ENCODE measurements at regions not wholly inside any gene's neighbourhood (a gene's known extent, or its start where the extent isn't known, plus 50 kb on each side); places are given as distances from the start of the nearest gene placed in this dataset.
"Not testable (repeated sequence)": the region's sequence is repeated elsewhere in the genome, so short reads cannot be mapped to it uniquely, and the experiment has no call there.

DNA sequence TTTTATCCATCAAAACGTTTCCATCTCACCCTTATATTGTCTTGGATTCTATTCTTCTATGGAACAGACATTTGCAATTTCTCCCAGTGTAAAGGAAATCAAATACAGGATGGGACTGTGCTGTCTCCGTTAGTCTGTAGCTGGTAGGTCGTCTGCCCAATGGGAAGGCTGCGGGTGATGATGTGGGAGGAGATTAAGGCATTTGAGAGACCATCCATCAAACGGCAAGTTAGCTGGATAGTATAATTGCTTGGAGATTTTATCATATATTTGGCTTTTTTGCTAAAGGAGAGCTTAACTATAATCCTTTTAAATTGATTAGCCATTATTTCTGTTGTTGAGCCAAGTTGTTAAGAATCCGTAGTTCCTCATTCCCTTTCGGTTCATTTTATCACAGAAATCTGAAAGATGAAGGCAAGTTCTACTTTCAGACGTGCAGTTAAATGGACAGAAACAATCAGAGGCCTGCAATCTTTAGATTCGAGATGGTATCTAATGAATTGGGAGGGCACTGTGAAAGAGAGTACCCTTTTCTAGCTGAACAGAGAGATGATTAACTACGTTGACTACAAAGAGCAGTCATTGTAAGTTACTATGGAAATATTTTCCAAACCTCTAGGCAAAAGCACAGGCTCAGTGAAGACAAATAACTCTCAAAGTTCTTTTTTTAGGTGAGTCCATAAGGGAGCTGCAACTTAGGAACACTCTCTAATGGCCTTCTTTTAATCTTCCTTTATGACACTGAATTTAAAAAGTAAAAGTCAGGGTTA lies 253.3 kb upstream of the KIAA1217 start:
- H3K4me3 Mint-ChIP-seq, result no peak overlapping the region
- no peak overlapping the region for H3K27ac Mint-ChIP-seq
- H3K9me3 Mint-ChIP-seq, result peaks cover 4% of the 10 kb centered on the region
- ChIA-PET CTCF (no interaction called here), POLR2A (no interaction called here)
- no peaks in the 10 kb centered on the region for H3K4me1 Mint-ChIP-seq
- H3K27me3 Mint-ChIP-seq, result no peaks in the 10 kb centered on the region
- H3K36me3 Mint-ChIP-seq (ENCODE audit: low read depth), result no peaks in the 10 kb centered on the region
- DNase-seq, result no peak

DNA sequence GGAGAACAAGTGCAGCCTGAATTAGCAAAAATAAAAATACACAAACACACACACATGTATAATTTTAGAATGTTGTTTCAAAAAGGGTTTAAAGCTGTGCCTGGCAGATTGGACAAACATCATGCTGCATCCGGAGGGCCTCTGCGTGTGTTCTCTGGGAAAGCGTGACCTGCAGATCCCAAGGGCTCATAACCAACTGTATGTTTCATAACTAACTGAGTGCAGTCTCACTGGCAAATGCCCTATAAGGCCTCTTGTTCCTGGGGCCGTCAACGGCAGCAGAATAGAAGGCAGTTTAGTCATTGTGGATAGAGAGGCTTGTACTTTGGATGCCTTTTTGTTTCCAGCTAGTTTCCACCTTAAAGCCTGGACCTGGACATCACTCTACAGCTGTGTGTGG lies 243.8 kb upstream of the KIAA1217 start:
- H3K36me3 Mint-ChIP-seq (ENCODE audit: low read depth), result no peaks in the 10 kb centered on the region
- H3K4me3 Mint-ChIP-seq, result no peak overlapping the region
- no peaks in the 10 kb centered on the region for H3K4me1 Mint-ChIP-seq
- POLR2A ChIA-PET, result no interaction called here
- H3K9me3 Mint-ChIP-seq, result peaks cover 3% of the 10 kb centered on the region
- CTCF ChIA-PET, result no interaction called here
- no peaks in the 10 kb centered on the region for H3K27me3 Mint-ChIP-seq
- H3K27ac Mint-ChIP-seq, result no peak overlapping the region
- no peak for DNase-seq

DNA sequence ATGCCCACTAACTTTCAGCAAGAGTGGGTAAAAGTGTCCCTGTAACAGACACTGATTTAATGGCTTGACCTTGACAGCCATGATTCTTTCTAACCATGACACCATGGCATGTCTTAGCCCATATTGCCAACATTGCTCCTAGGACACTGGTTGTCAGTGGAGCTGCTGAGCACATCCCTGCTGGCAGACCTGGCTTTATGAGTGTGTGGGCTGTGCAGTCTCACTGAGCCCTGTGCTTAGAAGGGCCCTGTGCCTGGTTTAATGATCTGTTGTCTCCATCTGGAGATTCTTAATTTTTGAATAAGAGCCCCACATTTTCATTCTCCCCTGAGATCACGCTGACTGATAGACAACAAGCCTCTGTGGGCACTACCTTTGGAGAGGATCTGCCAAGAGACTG lies 243.1 kb upstream of the KIAA1217 start:
- DNase-seq, result no peak
- Mint-ChIP-seq H3K4me1 (no peaks in the 10 kb centered on the region), H3K27me3 (no peaks in the 10 kb centered on the region), H3K4me3 (no peak overlapping the region), H3K9me3 (peaks cover 3% of the 10 kb centered on the region), H3K27ac (no peak overlapping the region), H3K36me3 (ENCODE audit: low read depth) (no peaks in the 10 kb centered on the region)
- POLR2A ChIA-PET, result no interaction called here
- CTCF ChIA-PET, result no interaction called here

DNA sequence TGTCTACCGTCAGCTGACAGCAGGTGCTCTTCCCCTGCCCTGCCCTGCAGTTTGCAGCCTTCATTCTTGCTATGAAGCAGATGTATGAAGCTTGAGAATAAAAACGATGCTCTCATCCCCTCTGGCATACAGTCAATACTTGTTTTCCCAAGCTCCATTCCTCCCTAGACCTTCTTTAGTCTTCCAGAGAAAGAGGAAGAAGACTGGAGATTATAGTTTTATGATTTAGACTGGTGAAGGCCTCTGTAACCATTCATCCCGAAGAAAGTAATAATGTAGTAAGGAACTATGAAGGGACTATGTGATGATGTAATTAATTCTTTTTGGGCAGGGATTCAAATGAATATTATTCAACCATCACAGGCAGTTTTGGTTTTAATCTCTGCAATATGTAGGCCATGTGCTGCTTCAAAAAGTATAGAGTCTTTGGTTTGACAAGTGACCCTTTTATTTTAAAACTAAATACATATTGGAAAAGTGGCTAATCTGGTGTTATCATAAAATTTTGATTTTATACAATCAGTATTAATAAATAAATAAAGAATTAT lies 242.4 kb upstream of the KIAA1217 start:
- Mint-ChIP-seq H3K27ac (no peak overlapping the region), H3K36me3 (ENCODE audit: low read depth) (no peaks in the 10 kb centered on the region), H3K4me1 (no peaks in the 10 kb centered on the region), H3K9me3 (peaks cover 3% of the 10 kb centered on the region), H3K27me3 (no peaks in the 10 kb centered on the region), H3K4me3 (no peak overlapping the region)
- CTCF ChIA-PET, result no interaction called here
- POLR2A ChIA-PET, result no interaction called here
- no peak for DNase-seq

DNA sequence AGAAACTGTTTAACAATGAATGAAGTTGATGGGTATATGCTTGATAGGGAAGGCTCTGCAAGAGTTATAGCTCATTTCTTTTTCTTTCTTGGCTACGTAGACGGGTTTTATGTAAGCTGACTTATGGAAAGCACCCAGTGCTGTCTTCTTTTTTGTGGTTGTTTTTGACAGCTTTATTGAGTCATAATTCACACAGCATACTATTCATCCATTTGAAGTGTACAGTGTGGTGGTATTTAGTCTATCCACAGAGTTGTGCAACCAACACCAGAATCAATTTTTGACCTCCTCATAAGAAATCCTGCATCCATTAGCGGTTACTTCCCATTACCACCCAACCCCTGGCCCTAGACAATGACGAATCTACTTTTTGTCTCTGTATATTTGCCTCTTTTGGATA lies 240.6 kb upstream of the KIAA1217 start:
- H3K36me3 Mint-ChIP-seq (ENCODE audit: low read depth), result no peaks in the 10 kb centered on the region
- H3K27me3 Mint-ChIP-seq, result no peaks in the 10 kb centered on the region
- no peaks in the 10 kb centered on the region for H3K4me1 Mint-ChIP-seq
- ChIA-PET POLR2A (no interaction called here), CTCF (no interaction called here)
- no peak overlapping the region for H3K4me3 Mint-ChIP-seq
- no peak overlapping the region for H3K27ac Mint-ChIP-seq
- H3K9me3 Mint-ChIP-seq, result peaks cover 5% of the 10 kb centered on the region
- no peak for DNase-seq

DNA sequence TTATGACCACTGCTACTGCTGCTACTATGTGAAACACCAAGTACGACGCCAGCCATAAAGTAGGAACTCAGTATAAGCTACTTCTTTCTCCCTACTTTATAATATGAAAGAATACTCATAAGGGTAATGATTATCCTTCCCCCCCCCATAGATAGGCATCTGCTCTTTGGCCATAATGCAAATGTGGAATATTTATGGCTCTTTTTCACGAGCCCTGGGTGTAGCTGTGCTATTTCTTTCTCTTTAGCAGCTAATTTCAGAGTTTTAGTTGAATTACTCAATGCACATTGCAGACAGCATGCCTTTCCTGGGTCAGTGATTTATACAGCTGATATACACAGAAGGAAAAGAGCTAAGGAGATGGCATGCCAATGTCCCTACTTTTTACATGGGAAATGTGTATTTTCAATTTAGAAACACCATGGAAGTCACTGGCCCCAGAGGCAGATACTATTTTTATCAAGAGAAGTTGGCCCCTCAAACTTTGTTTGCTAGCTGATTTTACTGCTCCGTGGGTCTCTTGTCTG lies 234.1 kb upstream of the KIAA1217 start:
- Mint-ChIP-seq H3K36me3 (ENCODE audit: low read depth) (no peaks in the 10 kb centered on the region), H3K27me3 (no peaks in the 10 kb centered on the region), H3K27ac (no peak overlapping the region), H3K4me1 (no peaks in the 10 kb centered on the region), H3K4me3 (no peak overlapping the region), H3K9me3 (peaks cover 2% of the 10 kb centered on the region)
- CTCF ChIA-PET, result interaction anchor here (1.2 kb wide), 1 partner anchor 20 kb away, joined by 3 read pairs; no protein-coding TSS in a partner anchor
- no peak for DNase-seq
- POLR2A ChIA-PET, result no interaction called here

DNA sequence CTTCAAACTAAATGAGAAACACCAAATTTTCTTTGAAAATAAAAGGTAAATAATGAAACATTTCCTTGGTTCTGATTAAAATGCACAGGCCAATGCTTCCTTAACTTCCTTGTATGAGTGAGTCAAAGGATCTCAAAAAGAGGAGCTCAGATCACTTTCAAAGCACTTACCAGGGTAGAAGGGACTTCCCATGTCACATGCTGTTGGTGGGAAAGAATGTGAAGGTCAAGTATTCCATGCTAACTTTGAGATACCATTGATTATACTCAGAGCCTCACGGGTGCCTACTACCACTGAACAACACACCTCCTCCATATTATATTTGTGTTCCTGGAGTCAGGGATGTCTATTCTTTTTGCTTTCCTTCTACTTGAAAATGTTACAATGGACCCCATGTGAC lies 233.5 kb upstream of the KIAA1217 start:
- Mint-ChIP-seq H3K36me3 (ENCODE audit: low read depth) (no peaks in the 10 kb centered on the region), H3K4me1 (no peaks in the 10 kb centered on the region), H3K4me3 (no peak overlapping the region), H3K27me3 (no peaks in the 10 kb centered on the region), H3K9me3 (peaks cover 2% of the 10 kb centered on the region), H3K27ac (no peak overlapping the region)
- POLR2A ChIA-PET, result no interaction called here
- CTCF ChIA-PET, result interaction anchor here (1.2 kb wide), 1 partner anchor 20 kb away, joined by 3 read pairs; no protein-coding TSS in a partner anchor
- DNase-seq, result no peak

DNA sequence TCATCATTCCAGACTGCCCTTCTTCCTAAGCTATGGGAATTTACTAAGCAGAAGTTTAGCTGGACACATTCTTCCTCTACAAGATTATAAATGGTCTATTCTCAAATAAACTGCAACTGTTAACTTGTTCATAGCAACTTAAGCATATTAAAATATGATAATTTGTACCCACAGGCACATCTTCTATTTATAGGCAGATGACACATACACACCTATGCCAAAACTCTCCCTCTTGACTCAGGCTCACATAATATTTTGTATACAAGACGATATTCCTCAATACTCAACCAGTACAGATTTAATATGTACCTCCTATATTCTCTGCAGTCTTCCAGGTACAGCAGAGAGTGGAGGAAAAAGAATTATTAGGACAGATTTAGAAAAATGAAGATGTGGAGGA lies 232.7 kb upstream of the KIAA1217 start:
- Mint-ChIP-seq H3K4me3 (no peak overlapping the region), H3K27ac (no peak overlapping the region), H3K9me3 (peaks cover 3% of the 10 kb centered on the region), H3K36me3 (ENCODE audit: low read depth) (no peaks in the 10 kb centered on the region), H3K27me3 (no peaks in the 10 kb centered on the region), H3K4me1 (no peaks in the 10 kb centered on the region)
- ChIA-PET POLR2A (no interaction called here), CTCF (no interaction called here)
- no peak for DNase-seq

DNA sequence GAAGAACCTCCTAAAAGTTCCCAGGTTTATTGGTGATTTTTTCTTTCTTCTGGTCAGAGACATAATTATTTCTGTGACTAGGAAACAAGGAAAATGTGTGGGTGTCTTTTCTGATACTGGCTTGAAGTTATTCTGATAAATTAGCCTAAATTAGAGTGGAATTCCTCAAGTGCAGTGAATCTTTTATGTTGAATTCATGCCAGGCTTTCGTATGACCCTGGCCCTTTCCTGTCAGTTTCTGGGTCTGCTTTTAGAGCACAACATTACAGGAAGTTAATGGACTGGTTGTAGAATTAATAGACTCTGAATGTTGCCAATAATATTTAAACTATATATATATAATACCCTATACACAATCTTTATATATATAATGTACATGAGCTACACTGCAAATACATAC lies 230.6 kb upstream of the KIAA1217 start:
- Mint-ChIP-seq H3K36me3 (ENCODE audit: low read depth) (no peaks in the 10 kb centered on the region), H3K4me3 (no peak overlapping the region), H3K27ac (no peak overlapping the region), H3K9me3 (peaks cover 2% of the 10 kb centered on the region), H3K27me3 (no peaks in the 10 kb centered on the region), H3K4me1 (no peaks in the 10 kb centered on the region)
- ChIA-PET POLR2A (no interaction called here), CTCF (interaction anchor here (1.8 kb wide), 1 partner anchor 16 kb away, joined by 4 read pairs; no protein-coding TSS in a partner anchor)
- DNase-seq, result no peak

DNA sequence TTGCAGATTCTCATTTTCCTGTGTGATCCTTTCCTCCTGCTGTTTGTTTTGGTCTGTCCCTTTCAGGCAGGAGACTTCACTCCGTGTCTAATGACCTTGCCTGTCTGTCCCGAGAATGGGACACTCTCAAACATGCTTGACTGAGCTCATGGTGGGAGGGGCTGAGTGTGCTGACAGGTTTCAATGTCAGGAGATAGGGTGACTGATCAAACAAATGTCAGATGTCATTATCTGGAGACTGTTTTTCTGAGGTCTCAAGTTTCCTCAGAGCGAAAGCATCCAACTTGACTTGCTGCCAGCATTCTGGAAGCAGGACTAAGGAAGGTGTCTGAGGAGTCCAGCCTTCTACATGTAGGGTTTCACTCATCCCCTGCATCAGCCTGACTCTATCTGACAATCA lies 228.8 kb upstream of the KIAA1217 start:
- no peaks in the 10 kb centered on the region for H3K36me3 Mint-ChIP-seq (ENCODE audit: low read depth)
- DNase-seq, result no peak
- no peaks in the 10 kb centered on the region for H3K4me1 Mint-ChIP-seq
- no peak overlapping the region for H3K4me3 Mint-ChIP-seq
- H3K27me3 Mint-ChIP-seq, result no peaks in the 10 kb centered on the region
- peaks cover 2% of the 10 kb centered on the region for H3K9me3 Mint-ChIP-seq
- POLR2A ChIA-PET, result no interaction called here
- no peak overlapping the region for H3K27ac Mint-ChIP-seq
- CTCF ChIA-PET, result no interaction called here

DNA sequence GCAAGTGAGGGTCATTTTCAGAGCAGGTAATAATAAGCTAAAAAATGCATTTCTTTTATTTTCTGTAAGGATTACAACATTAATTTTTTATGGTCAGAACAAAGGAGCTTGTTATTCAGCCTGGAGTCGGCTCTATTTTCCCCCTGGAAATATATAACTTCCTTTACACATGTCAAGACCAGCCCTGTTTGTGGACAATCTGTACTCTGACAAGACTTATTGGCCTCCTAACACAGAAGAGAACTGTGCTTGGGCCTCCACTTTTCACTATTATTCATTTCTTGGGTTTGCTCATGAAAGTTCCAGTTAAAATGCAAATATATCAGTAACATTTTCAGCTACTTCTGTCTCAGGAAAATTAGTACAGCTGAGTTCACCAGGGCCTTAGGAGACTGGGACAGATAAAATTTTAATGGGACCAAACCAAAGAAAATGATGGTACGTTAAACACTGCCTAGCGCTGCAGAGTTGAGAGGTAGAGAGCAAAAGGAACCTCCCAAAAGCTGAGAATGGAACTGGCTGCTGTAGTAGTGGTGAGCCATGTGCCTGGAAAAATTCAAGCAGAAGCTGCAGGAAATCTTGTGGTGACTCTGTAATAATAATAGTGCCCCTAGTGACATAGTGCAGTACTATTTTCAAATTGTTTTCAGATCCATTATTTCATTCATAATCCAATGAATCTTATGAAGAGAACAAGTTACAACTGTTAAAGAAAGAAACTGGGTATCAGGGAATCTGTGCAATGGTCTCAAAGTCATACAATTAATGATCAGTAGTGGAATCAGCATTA lies 227.2 kb upstream of the KIAA1217 start:
- no peak overlapping the region for H3K27ac Mint-ChIP-seq
- ChIA-PET POLR2A (no interaction called here), CTCF (no interaction called here)
- no peaks in the 10 kb centered on the region for H3K4me1 Mint-ChIP-seq
- H3K9me3 Mint-ChIP-seq, result peaks cover 2% of the 10 kb centered on the region
- H3K4me3 Mint-ChIP-seq, result no peak overlapping the region
- H3K36me3 Mint-ChIP-seq (ENCODE audit: low read depth), result no peaks in the 10 kb centered on the region
- no peaks in the 10 kb centered on the region for H3K27me3 Mint-ChIP-seq
- DNase-seq, result no peak

DNA sequence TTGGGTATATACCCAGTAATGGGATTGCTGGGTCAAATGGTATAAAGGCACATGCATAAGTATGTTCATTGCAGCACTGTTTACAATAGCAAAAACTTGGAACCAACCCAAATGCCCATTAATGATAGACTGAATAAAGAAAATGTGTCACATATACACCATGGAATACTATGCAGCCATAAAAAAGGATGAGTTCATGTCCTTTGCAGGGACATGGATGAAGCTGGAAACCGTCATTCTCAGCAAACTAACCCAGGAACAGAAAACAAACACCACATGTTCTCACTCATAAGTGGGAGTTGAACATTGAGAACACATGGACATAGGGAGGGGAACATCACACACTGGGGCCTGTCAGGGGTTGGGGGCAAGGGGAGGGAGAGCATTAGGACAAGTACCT lies 224.5 kb upstream of the KIAA1217 start:
- H3K27ac Mint-ChIP-seq; CTCF ChIA-PET; POLR2A ChIA-PET; H3K27me3 Mint-ChIP-seq; H3K4me1 Mint-ChIP-seq; H3K9me3 Mint-ChIP-seq; DNase-seq; H3K4me3 Mint-ChIP-seq; H3K36me3 Mint-ChIP-seq (ENCODE audit: low read depth): not testable (repeated sequence)

DNA sequence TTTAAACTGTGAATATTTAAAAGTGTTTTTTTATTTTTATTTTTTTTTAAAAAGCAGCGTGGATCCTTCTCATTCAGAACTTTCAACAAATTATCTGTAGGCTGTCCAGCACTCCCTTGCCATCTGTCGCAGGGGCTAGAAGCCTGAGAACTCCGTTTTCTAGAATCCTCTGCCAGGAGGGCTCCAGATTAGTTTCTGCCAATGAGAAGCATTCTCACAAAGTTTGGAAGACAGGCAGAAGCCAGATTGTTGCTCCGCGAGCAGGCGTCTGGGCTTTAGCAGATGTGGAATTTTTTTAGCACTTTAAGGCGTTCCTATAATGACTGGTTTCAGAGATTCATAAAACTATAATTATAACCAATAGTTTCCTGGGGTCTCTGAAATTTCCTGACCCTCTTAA lies 220.9 kb upstream of the KIAA1217 start:
- no peaks in the 10 kb centered on the region for H3K4me1 Mint-ChIP-seq
- no peaks in the 10 kb centered on the region for H3K27me3 Mint-ChIP-seq
- no peaks in the 10 kb centered on the region for H3K36me3 Mint-ChIP-seq (ENCODE audit: low read depth)
- no peak for DNase-seq
- no peak overlapping the region for H3K4me3 Mint-ChIP-seq
- POLR2A ChIA-PET, result no interaction called here
- no peaks in the 10 kb centered on the region for H3K9me3 Mint-ChIP-seq
- CTCF ChIA-PET, result no interaction called here
- H3K27ac Mint-ChIP-seq, result no peak overlapping the region
